Mucosa of descending colon (tissue), 3 donors: ENCODE measurements at regions not wholly inside any gene's neighbourhood (a gene's known extent, or its start where the extent isn't known, plus 50 kb on each side); places are given as distances from the start of the nearest gene placed in this dataset.

Source experiments
- ATAC-seq: fragments of 200-7000 bp; cut with Tn5 transposase; one replicate; pipeline ENCODE4 v1.9.1; 2020; ENCODE audit warnings: mild to moderate bottlenecking, moderate library complexity
- DNase-seq, 3 donors: peaks; one replicate each; pipeline ENCODE4 v3.0.0-alpha.2; 2020
- H3K36me3 ChIP-seq: fragments of 200-600 bp; one replicate; pipeline ENCODE4 v1.8.0; 2021; ENCODE audit warnings: low read depth, mild to moderate bottlenecking
- H3K4me1 ChIP-seq: fragments of 200-600 bp; one replicate; pipeline ENCODE4 v1.8.0; 2021; ENCODE audit warnings: low read depth, mild to moderate bottlenecking
- H3K4me3 ChIP-seq: fragments of 200-600 bp; one replicate; pipeline ENCODE4 v1.8.0; 2021; ENCODE audit warnings: mild to moderate bottlenecking
- H3K9me3 ChIP-seq: fragments of 200-600 bp; one replicate; pipeline ENCODE4 v1.8.0; 2021; ENCODE audit warnings: mild to moderate bottlenecking
- intact Hi-C, 2 donors: fragments of 100-400 bp; cut with DNase I in 1 of 2; cut with micrococcal nuclease in 1 of 2; formaldehyde crosslinking; loops; one replicate each; pipeline versions ENCODE4 v1.11.0 to v1.11.1; 2022; cut with DNase I, micrococcal nuclease
- TF ChIP-seq, protein P1 (sequence below): fragments of 200-600 bp; IDR thresholded peaks from one replicate; pipeline ENCODE4 v1.8.0; 2022; ENCODE audit warnings: antibody characterized with exemption, mild to moderate bottlenecking
- donor health status: DM: no; HTN: no; CAD: no; lungs with moderate emphysema.
- donor health status: DM: no; HTN: no; CAD: no.
- donor health status: DM: no; HTN: yes; CAD: no.

DNA sequence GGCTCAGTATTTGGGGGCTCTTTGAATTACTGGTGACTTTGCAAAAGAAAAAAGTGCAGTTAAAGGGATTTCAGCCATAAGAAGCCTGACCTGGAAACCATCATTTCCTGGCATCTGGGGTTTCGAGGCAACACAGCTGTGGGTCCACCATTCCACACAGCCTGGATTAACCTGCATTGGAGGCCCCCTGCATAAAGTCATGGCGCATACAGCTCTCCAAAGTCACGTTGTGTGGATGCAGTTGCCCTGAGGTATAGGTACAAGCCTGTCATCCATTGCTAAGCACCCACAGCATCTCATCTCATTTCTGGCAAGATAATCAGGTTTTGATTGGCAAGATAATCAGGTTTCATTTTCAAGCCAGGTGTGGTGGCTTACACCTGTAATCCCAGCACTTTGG lies 54.5 kb upstream of the TAGAP start:
- no peaks in the 10 kb centered on the region for H3K9me3 ChIP-seq
- no peak overlapping the region for H3K4me3 ChIP-seq
- TF ChIP-seq, protein P1, sequence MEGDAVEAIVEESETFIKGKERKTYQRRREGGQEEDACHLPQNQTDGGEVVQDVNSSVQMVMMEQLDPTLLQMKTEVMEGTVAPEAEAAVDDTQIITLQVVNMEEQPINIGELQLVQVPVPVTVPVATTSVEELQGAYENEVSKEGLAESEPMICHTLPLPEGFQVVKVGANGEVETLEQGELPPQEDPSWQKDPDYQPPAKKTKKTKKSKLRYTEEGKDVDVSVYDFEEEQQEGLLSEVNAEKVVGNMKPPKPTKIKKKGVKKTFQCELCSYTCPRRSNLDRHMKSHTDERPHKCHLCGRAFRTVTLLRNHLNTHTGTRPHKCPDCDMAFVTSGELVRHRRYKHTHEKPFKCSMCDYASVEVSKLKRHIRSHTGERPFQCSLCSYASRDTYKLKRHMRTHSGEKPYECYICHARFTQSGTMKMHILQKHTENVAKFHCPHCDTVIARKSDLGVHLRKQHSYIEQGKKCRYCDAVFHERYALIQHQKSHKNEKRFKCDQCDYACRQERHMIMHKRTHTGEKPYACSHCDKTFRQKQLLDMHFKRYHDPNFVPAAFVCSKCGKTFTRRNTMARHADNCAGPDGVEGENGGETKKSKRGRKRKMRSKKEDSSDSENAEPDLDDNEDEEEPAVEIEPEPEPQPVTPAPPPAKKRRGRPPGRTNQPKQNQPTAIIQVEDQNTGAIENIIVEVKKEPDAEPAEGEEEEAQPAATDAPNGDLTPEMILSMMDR, result no peak
- no peaks in the 10 kb centered on the region for H3K36me3 ChIP-seq
- no peak for DNase-seq
- peaks cover 5% of the 10 kb centered on the region for H3K4me1 ChIP-seq
- intact Hi-C loops, result no loop called here
- no peak for ATAC-seq

DNA sequence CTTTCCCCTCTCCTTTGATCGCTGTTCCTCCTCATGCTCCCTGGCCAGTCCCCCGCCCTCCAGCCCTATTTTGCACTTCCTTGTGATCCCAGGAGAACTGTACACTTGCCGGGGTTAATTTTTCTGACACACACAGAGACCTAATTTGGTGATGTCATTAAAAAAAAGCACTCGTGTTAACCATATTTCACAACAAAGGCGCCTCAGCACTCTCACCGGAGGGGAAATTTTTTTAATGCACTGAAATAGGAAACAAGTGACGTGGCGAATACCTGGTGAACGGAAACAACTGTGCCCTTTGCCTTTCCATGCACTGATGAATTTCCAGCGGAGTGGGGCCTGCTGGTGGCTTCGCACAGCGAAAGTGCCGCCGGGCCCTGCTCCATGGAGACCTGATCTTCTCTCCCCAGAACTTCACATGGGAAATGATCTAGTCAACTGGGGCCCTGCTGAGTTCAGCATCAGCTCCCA lies 53.9 kb upstream of the TAGAP start:
- TF ChIP-seq, protein P1, result no peak
- Histone ChIP-seq H3K36me3 (no peaks in the 10 kb centered on the region), H3K4me1 (no peaks in the 10 kb centered on the region), H3K4me3 (no peak overlapping the region), H3K9me3 (no peaks in the 10 kb centered on the region)
- DNase-seq (no peak), ATAC-seq (peak; percentile 69)
- intact Hi-C loops, result no loop called here

DNA sequence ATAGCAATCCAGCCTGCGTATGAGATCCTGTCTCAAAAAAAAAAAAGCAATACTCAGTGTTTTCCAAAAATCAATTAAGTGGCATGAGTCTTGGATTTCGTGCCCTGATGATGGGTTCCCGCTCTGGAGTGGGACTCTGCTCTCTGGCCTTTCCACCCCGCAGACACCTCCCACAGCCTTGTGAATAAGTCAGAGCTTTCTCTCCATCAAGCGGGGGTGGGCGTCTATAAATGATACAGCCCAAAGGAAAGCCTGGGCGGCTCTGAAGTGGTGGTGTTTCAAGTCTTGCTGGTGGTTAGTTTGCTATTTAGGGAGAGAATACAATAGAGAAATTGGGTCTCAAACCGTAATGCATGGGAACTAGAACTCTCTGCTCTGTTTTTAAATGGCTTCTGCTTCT lies 52.5 kb upstream of the TAGAP start:
- no peak overlapping the region for H3K4me3 ChIP-seq
- H3K9me3 ChIP-seq, result no peaks in the 10 kb centered on the region
- H3K4me1 ChIP-seq, result no peaks in the 10 kb centered on the region
- intact Hi-C loops, result no loop called here
- TF ChIP-seq, protein P1, result no peak
- DNase-seq, result no peak
- ATAC-seq, result no peak
- no peaks in the 10 kb centered on the region for H3K36me3 ChIP-seq

DNA sequence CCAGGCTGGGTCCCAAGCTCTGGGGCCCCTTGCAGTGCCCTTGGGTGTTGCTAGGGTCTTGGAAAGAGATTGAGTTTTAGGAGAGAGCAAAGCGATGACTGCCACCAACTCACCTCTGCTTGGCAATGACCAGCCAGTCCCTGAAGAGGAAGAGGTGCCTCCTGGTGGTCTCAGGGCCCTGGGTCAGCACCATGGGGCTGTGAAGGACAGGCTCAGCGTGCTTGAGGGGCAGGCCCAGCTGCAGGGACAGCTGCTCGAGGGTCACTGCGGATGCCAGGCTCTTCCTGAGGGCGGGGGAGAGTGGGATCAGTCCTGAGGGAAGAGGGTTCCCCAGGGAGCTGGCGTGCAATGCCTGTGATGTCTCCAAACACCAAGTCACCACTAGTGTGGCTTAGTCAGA lies 50.8 kb upstream of the TAGAP start:
- H3K4me1 ChIP-seq, result no peaks in the 10 kb centered on the region
- no peak for ATAC-seq
- TF ChIP-seq, protein P1, result no peak

DNA sequence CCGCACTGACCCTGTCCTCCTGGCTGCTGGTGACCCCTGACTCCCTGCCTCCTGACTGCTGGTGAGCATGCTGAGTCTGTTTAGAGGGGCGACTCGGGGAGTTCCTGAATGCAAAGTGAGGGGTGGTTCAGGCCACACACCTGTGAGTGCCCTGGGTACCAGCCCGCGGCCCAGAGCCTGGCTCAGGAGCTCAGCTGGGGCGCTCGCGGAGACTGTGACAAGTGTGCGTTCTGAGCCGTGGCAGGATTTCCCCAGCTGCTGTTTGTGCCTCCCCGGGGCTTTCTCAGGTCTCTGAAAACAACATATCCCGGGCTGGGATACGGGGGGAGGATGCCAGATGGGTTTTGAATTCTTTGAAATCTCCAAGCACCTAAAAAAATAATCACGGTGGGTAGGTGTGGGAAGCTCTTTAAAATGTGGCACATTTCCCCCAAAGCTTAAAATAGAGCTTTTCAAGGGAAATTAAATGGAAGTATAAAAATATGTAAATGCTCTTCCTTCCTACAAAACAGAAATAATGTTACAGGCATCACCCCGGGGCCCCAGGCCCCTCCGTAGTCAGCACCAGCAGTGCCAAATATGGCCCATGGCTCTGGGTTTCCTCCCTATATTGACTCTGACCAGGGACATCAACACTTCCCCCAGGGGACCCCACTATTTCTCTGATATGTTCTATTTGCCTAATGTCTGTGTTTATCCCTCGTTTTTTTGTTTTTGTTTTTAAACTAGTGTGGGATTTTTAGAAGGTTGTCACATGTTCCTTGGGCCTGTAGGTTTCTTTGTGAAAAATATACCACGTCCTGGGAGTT lies 49.9 kb upstream of the TAGAP start:
- H3K4me3 ChIP-seq, result no peak overlapping the region
- intact Hi-C loops, result no loop called here
- H3K4me1 ChIP-seq, result no peaks in the 10 kb centered on the region
- DNase-seq (peak in 1 of 3 donors; percentile 74), ATAC-seq (peak; percentile 69)
- TF ChIP-seq, protein P1, result no peak
- no peaks in the 10 kb centered on the region for H3K9me3 ChIP-seq
- no peaks in the 10 kb centered on the region for H3K36me3 ChIP-seq

More for the DNA sequence above, 50.8 kb upstream of the TAGAP start:
- H3K4me3 ChIP-seq, result no peak overlapping the region
- no peak for DNase-seq
- no peaks in the 10 kb centered on the region for H3K9me3 ChIP-seq
- intact Hi-C loops, result no loop called here
- H3K36me3 ChIP-seq, result no peaks in the 10 kb centered on the region
